H1 (cell line): ENCODE measurements at regions not wholly inside any gene's neighbourhood (a gene's known extent, or its start where the extent isn't known, plus 50 kb on each side); places are given as distances from the start of the nearest gene placed in this dataset.

Experiments used
- RAD21 ChIP-seq, 2 experiments: IDR thresholded peaks in 1 of 2; conservative IDR thresholded peaks in 1 of 2; 2 replicates each; pipeline ENCODE4 v1.6.1; 2011; ENCODE audit warnings: low read depth in 2 of 2, low read length in 2 of 2, improper control_type of control experiment in 1 of 2, inconsistent platforms in 1 of 2, mild to moderate bottlenecking in 1 of 2, moderate library complexity in 1 of 2
- TF ChIP-seq, protein P1 (sequence below): fragments of 300-600 bp; sonication (generic); IDR thresholded peaks from 2 replicates; pipeline ENCODE4 v1.7.1; 2012; ENCODE audit warnings: low read length, moderate library complexity, mild to moderate bottlenecking, inconsistent platforms; ENCODE audit not compliant: insufficient replicate concordance

DNA sequence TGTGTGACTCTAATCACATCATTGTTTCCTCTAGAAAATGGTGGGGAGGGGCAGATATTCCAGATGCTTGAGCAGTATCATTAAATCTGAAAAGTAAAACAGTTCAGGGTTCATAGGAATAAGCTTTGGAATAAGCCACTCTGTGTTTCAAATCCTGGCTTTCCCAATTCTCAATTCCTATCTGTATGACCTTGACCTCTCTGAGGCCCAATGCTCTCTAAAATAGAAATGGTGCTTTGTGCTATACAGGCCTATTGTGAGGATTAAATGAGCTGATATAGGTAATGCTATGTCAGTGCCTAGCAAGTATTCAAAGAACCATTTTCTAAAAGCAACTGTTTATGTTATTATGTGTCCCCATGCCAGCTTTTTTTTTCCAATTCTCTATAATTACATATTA, 209.0 kb upstream of the PRSS16 start (continued):
- TF ChIP-seq, protein P1, sequence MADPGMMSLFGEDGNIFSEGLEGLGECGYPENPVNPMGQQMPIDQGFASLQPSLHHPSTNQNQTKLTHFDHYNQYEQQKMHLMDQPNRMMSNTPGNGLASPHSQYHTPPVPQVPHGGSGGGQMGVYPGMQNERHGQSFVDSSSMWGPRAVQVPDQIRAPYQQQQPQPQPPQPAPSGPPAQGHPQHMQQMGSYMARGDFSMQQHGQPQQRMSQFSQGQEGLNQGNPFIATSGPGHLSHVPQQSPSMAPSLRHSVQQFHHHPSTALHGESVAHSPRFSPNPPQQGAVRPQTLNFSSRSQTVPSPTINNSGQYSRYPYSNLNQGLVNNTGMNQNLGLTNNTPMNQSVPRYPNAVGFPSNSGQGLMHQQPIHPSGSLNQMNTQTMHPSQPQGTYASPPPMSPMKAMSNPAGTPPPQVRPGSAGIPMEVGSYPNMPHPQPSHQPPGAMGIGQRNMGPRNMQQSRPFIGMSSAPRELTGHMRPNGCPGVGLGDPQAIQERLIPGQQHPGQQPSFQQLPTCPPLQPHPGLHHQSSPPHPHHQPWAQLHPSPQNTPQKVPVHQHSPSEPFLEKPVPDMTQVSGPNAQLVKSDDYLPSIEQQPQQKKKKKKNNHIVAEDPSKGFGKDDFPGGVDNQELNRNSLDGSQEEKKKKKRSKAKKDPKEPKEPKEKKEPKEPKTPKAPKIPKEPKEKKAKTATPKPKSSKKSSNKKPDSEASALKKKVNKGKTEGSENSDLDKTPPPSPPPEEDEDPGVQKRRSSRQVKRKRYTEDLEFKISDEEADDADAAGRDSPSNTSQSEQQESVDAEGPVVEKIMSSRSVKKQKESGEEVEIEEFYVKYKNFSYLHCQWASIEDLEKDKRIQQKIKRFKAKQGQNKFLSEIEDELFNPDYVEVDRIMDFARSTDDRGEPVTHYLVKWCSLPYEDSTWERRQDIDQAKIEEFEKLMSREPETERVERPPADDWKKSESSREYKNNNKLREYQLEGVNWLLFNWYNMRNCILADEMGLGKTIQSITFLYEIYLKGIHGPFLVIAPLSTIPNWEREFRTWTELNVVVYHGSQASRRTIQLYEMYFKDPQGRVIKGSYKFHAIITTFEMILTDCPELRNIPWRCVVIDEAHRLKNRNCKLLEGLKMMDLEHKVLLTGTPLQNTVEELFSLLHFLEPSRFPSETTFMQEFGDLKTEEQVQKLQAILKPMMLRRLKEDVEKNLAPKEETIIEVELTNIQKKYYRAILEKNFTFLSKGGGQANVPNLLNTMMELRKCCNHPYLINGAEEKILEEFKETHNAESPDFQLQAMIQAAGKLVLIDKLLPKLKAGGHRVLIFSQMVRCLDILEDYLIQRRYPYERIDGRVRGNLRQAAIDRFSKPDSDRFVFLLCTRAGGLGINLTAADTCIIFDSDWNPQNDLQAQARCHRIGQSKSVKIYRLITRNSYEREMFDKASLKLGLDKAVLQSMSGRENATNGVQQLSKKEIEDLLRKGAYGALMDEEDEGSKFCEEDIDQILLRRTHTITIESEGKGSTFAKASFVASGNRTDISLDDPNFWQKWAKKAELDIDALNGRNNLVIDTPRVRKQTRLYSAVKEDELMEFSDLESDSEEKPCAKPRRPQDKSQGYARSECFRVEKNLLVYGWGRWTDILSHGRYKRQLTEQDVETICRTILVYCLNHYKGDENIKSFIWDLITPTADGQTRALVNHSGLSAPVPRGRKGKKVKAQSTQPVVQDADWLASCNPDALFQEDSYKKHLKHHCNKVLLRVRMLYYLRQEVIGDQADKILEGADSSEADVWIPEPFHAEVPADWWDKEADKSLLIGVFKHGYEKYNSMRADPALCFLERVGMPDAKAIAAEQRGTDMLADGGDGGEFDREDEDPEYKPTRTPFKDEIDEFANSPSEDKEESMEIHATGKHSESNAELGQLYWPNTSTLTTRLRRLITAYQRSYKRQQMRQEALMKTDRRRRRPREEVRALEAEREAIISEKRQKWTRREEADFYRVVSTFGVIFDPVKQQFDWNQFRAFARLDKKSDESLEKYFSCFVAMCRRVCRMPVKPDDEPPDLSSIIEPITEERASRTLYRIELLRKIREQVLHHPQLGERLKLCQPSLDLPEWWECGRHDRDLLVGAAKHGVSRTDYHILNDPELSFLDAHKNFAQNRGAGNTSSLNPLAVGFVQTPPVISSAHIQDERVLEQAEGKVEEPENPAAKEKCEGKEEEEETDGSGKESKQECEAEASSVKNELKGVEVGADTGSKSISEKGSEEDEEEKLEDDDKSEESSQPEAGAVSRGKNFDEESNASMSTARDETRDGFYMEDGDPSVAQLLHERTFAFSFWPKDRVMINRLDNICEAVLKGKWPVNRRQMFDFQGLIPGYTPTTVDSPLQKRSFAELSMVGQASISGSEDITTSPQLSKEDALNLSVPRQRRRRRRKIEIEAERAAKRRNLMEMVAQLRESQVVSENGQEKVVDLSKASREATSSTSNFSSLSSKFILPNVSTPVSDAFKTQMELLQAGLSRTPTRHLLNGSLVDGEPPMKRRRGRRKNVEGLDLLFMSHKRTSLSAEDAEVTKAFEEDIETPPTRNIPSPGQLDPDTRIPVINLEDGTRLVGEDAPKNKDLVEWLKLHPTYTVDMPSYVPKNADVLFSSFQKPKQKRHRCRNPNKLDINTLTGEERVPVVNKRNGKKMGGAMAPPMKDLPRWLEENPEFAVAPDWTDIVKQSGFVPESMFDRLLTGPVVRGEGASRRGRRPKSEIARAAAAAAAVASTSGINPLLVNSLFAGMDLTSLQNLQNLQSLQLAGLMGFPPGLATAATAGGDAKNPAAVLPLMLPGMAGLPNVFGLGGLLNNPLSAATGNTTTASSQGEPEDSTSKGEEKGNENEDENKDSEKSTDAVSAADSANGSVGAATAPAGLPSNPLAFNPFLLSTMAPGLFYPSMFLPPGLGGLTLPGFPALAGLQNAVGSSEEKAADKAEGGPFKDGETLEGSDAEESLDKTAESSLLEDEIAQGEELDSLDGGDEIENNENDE = no peak
- TF ChIP-seq RAD21 (IDR thresholded peaks at IDR 0.05 in 1 of 2, conservative IDR thresholded peaks at IDR 0.05 in 1 of 2; ENCODE audit: low read depth in 2 of 2, low read length in 2 of 2) = no peak
